GM18507 (cell line): ENCODE measurements at regions not wholly inside any gene's neighbourhood (a gene's known extent, or its start where the extent isn't known, plus 50 kb on each side); places are given as distances from the start of the nearest gene placed in this dataset.
"Not testable (repeated sequence)": the region's sequence is repeated elsewhere in the genome, so short reads cannot be mapped to it uniquely, and the experiment has no call there.

ENCODE experiments used
- DNase-seq: peaks from one replicate; pipeline ENCODE4 v3.0.0; 2011; ENCODE audit warnings: low read depth; ENCODE audit not compliant: insufficient read length; ENCODE audit errors: extremely low spot score
- FAIRE-seq: peaks from 2 replicates; lab custom pipeline; 2011; peaks lifted over from hg19 to GRCh38; lab: Jason Lieb, UNC

- no peak for FAIRE-seq
- DNase-seq = no peak
Measured at GRCh38 chr5:42228279-42228678, 195.0 kb upstream of the GHR start.

- DNase-seq (no peak), FAIRE-seq (no peak)
Measured at GRCh38 chr5:42230839-42231238, 192.4 kb upstream of the GHR start.

DNA sequence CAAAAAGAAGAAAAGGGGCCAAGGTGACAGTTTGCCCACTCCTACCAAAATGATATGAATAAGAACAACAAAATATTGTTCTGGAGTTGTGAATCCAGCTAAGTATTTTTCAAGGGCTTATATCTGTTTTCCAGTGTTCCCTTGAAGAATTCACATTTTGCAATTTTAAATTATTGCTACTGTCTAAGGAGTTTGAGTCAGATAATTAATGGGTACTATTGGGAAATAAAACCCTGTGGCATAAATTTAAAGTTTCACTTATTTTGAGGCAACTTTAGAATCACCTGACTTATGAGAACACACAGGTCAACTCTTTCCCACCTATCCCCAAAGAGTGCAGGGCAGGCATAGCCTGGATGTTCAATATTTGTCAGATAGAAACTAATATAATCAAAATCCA, 188.0 kb upstream of the GHR start:
- FAIRE-seq (no peak), DNase-seq (no peak)

- DNase-seq (no peak), FAIRE-seq (no peak)
Measured at GRCh38 chr5:42235837-42236236, 187.4 kb upstream of the GHR start.

DNA sequence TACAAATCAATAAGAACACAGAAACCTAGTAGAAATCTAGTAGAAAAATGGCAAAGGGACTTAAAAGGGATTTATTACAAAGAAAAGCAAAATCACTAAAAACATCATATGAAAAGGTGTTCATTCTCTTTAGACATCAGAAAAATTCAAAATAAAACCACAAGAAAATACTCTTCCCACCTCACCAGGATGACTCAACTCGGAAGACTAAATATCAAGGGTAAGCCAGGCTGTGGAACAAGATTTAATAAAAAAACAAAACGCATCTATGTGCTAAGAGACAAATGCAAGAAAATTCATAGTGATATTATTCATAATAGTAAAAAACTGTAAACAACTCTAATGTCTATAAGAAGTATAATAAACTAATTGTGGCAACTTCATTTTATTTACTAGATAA, 181.6 kb upstream of the GHR start:
- no peak for FAIRE-seq
- no peak for DNase-seq

DNA sequence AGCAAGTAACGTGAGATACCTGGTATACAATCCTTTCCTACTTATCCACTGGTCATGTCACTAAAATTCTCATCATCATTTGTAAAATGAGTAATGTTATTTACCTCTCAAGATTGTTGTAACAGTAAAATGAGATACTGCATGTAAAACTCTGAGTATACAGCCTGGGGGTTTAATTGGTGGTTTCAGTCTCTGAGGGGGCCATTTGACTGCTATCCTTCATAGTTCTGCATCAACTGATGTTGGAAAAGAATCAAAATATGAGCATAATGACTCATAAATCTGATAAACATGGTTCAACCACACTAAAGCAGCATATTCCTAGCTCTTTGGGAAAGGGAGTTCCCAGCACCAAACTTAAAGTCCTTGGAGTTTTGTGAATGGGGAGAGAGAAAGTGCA, 181.0 kb upstream of the GHR start:
- FAIRE-seq (no peak), DNase-seq (no peak)

DNA sequence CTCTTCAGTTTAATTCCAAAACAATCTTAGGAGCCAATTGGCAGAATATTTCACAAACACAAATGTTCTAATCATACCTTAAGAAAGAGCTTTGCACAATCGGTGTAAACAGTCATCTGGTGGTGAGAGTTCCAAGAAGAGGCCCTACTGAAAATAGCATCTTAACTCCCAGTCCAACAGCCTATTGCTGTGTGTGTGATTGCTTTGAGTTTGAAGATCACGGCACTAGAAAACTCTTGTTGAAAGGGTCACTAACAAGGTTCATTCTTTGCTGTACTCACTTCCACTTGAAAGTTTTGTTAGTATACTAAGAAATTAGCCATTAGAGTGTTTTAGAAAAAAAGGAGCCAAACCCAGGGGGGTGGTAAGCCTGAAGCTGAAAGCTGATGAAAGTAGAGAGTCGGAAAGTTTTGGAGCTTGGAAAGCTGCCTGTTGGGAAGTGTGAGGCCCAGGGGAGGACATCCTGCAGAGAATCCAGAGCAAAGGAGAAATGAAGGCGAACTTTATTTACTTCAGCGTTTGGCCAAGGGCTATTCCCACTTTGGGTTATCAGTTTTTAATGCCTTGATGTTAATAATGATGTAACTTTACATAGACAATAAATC, 180.3 kb upstream of the GHR start:
- DNase-seq (no peak), FAIRE-seq (no peak)

GRCh38 chr5:42252306-42252705, 170.9 kb upstream of the GHR start:
- DNase-seq (no peak), FAIRE-seq (no peak)

- DNase-seq, FAIRE-seq: not testable (repeated sequence)
Measured at GRCh38 chr5:42259914-42260313, 163.3 kb upstream of the GHR start.

GRCh38 chr5:42267091-42267490, 156.1 kb upstream of the GHR start:
- DNase-seq (no peak), FAIRE-seq (no peak)

- not testable (repeated sequence) for FAIRE-seq, DNase-seq
Measured at GRCh38 chr5:42268170-42268569, 155.1 kb upstream of the GHR start.

DNA sequence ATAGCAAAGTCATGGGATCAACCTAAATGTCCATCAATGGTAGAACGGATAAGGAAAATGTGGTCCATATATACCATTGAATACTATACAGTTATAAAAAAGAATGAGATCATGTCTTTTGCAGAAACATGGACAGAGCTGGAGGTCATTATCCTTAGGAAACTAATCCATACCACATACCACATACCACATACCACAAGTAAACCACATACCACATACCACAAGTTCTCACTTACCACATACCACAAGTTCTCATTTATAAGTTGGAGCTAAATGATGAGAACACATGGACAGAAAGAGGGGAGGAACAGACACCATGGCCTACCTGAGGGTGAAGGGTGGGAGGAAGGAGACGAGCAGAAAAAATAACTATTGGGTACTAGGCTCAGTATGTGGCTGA, 154.6 kb upstream of the GHR start:
- FAIRE-seq = no peak
- no peak for DNase-seq

GRCh38 chr5:42270771-42271170, 152.5 kb upstream of the GHR start:
- FAIRE-seq (no peak), DNase-seq (no peak)

DNA sequence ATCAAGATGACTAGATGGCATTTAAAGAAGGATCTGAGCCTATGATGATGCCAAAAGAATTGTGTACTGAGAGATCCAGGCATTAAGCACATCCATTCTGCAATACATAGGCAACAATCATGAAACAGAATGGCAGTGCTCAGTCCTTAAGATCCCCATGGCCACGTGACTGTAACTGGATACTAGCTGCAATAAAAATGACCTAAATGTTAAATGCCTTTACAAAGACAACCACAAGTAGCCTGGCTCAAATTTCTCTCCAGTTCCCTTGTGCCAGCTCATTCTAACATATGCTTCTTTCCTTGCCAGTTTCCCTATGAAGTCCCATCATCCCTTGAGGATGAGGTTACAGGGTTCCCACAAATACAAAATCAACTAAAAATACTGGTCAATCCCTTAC, 148.3 kb upstream of the GHR start:
- no peak for FAIRE-seq

GRCh38 chr5:42277293-42277692, 145.9 kb upstream of the GHR start:
- FAIRE-seq = no peak
- no peak for DNase-seq

More for the DNA sequence above, 148.3 kb upstream of the GHR start:
- no peak for DNase-seq

DNA sequence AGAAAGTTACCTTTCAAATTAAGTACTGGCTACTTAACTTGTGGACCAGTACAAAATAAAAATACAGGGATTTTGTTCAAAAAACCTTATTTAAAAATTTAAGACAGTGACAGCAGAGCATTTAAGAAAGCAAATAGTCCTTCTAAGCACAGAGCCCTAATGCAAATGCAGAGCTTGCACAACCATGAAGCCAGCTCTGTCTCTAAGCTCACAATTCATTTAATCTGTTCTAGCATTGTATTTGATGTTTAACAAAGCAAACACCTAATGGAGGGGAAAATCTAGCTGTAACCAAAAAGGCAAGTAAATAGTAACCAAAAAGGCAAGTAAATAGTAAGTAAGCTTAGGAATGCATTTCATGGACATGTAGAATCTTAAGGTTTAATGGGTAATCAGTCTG, 138.7 kb upstream of the GHR start:
- FAIRE-seq = no peak

GRCh38 chr5:42285230-42285629, 138.0 kb upstream of the GHR start:
- FAIRE-seq (no peak), DNase-seq (no peak)

More for the DNA sequence above, 138.7 kb upstream of the GHR start:
- no peak for DNase-seq

- no peak for DNase-seq
- no peak for FAIRE-seq
Measured at GRCh38 chr5:42300496-42300895, 122.7 kb upstream of the GHR start.

DNA sequence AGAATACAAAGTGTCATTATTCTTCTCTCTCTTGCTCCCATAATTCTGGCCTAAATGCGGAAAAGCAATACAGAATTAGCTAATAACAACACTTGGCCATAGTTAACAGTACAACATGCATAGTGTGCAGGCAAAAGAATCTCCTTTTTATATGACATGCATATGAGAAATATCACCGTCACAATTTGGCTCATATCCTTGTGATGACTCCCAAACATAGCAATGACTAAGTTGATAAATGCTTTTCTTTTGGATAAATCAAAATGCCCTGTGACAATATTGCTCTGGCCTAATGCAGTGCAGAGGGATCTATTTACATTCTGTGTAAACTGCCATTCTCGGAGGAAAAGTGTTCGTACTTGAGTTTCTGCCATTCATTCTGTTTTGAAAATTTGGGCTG, 121.9 kb upstream of the GHR start:
- FAIRE-seq = no peak

DNA sequence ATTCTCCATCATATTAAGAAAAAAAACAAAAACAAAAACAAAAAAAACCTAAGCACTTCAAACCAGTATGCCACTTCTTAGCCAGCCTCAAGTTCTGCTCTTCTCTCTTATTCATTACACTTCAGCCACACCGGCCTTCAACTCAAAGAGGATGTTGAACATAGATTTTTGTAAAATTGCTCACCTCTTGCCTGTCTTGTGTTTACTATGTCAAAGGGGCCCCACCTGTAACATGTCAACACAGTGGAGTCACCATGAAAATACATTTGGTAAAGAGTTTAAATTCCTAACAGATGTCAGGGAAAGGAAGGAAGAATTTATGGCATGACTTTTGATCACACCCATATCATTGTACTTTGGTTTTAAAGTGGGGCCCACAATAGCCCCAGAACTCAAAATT, 121.1 kb upstream of the GHR start:
- DNase-seq (no peak), FAIRE-seq (no peak)

More for the DNA sequence above, 121.9 kb upstream of the GHR start:
- DNase-seq = no peak

- DNase-seq (no peak), FAIRE-seq (no peak)
Measured at GRCh38 chr5:42306287-42306686, 117.0 kb upstream of the GHR start.

- FAIRE-seq = no peak
- no peak for DNase-seq
Measured at GRCh38 chr5:42309865-42310264, 113.4 kb upstream of the GHR start.
